ENCODE measurements at regions not wholly inside any gene's neighbourhood (a gene's known extent, or its start where the extent isn't known, plus 50 kb on each side); places are given as distances from the start of the nearest gene placed in this dataset.

DNA sequence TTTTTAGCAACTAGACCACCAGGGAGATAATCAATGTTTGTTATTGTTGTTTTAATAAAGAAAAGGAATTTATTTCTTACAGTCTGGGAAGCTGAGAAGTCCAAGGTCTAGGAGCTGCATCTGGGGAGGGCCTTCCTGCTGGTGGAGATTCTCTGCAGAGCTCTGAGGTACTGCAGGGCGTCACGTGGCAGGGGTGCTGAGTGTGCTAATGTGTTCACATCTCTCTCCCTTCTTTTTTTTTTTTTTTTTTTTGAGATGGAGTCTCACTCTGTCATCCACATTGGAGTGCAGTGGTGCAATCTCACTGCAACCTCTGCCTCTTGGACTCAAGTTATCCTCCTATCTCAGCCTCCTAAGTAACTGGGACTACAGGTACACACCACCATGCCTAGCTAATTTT, 150.9 kb upstream of the TRIM24 start:
- no peak overlapping the region for H2AK5ac ChIP-seq (ENCODE audit: low read depth, low read length)
- no peak overlapping the region for H2BK120ac ChIP-seq (ENCODE audit: low read depth, low read length)
- no peak overlapping the region for H3K9ac ChIP-seq (ENCODE audit: low read depth, low read length)
- no peak overlapping the region for H3K14ac ChIP-seq (replicated peaks; ENCODE audit: low read depth, low read length)
- no peaks in the 10 kb centered on the region for H3K27me3 ChIP-seq (ENCODE audit: control insufficient read depth, insufficient read depth, low read length)
- H3K4me1 ChIP-seq (ENCODE audit: control insufficient read depth, insufficient read depth, low read length), result no peaks in the 10 kb centered on the region
- no CpG with 5 or more reads among the region's 2 CpGs for WGBS, 2 experiments (ENCODE audit: extremely low coverage in 2 of 2, insufficient read length in 1 of 2)
- H3K23ac ChIP-seq (ENCODE audit: low read depth, low read length), result no peak overlapping the region
- H3K27ac ChIP-seq (ENCODE audit: insufficient read depth, low read length), result no peak overlapping the region
- no peak overlapping the region for H2BK5ac ChIP-seq (ENCODE audit: low read depth, low read length, poor library complexity, severe bottlenecking)
- ChIA-PET POLR2A (ENCODE audit: unreplicated experiment) (no interaction called here), CTCF (no interaction called here)
- in situ Hi-C loops (cut with MboI; ENCODE audit: low sequenced_read_pairs), result no loop called here
- H3K36me3 ChIP-seq (ENCODE audit: control insufficient read depth, insufficient read depth, low read length), result no peaks in the 10 kb centered on the region
- H2AK9ac ChIP-seq (replicated peaks; ENCODE audit: low read depth, low read length, poor library complexity), result no peak overlapping the region
- no peak overlapping the region for H3K18ac ChIP-seq (ENCODE audit: low read depth, low read length)
- H2AFZ ChIP-seq (replicated peaks; ENCODE audit: low read length, poor library complexity), result no peak overlapping the region
- TF ChIP-seq, protein P1, sequence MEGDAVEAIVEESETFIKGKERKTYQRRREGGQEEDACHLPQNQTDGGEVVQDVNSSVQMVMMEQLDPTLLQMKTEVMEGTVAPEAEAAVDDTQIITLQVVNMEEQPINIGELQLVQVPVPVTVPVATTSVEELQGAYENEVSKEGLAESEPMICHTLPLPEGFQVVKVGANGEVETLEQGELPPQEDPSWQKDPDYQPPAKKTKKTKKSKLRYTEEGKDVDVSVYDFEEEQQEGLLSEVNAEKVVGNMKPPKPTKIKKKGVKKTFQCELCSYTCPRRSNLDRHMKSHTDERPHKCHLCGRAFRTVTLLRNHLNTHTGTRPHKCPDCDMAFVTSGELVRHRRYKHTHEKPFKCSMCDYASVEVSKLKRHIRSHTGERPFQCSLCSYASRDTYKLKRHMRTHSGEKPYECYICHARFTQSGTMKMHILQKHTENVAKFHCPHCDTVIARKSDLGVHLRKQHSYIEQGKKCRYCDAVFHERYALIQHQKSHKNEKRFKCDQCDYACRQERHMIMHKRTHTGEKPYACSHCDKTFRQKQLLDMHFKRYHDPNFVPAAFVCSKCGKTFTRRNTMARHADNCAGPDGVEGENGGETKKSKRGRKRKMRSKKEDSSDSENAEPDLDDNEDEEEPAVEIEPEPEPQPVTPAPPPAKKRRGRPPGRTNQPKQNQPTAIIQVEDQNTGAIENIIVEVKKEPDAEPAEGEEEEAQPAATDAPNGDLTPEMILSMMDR (conservative IDR thresholded peaks at IDR 0.05; ENCODE audit: low read depth, low read length), result no peak
- TF ChIP-seq CEBPB (IDR thresholded peaks at IDR 0.05; ENCODE audit: low read depth, low read length), result no peak
- no peak for TF ChIP-seq RFX5 (IDR thresholded peaks at IDR 0.05; ENCODE audit: low read depth, low read length)
- TF ChIP-seq NFE2L2 (IDR thresholded peaks at IDR 0.05; ENCODE audit: low read depth, low read length), result no peak
- TF ChIP-seq POLR2A (IDR thresholded peaks at IDR 0.05; ENCODE audit: low read depth, low read length), result no peak
- TF ChIP-seq FOS (IDR thresholded peaks at IDR 0.05; ENCODE audit: low read depth, low read length), result no peak
- TF ChIP-seq BHLHE40 (IDR thresholded peaks at IDR 0.05; ENCODE audit: low read depth, low read length), result no peak
- no peak for TF ChIP-seq MAZ (IDR thresholded peaks at IDR 0.05; ENCODE audit: borderline replicate concordance, low read depth, low read length)
- TF ChIP-seq, protein P2, sequence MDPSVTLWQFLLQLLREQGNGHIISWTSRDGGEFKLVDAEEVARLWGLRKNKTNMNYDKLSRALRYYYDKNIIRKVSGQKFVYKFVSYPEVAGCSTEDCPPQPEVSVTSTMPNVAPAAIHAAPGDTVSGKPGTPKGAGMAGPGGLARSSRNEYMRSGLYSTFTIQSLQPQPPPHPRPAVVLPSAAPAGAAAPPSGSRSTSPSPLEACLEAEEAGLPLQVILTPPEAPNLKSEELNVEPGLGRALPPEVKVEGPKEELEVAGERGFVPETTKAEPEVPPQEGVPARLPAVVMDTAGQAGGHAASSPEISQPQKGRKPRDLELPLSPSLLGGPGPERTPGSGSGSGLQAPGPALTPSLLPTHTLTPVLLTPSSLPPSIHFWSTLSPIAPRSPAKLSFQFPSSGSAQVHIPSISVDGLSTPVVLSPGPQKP (IDR thresholded peaks at IDR 0.05; ENCODE audit: borderline replicate concordance, low read depth, low read length), result no peak
- no peak for TF ChIP-seq MXI1 (IDR thresholded peaks at IDR 0.05; ENCODE audit: borderline replicate concordance, low read depth, low read length)
- TF ChIP-seq, protein P3, sequence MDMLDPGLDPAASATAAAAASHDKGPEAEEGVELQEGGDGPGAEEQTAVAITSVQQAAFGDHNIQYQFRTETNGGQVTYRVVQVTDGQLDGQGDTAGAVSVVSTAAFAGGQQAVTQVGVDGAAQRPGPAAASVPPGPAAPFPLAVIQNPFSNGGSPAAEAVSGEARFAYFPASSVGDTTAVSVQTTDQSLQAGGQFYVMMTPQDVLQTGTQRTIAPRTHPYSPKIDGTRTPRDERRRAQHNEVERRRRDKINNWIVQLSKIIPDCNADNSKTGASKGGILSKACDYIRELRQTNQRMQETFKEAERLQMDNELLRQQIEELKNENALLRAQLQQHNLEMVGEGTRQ (IDR thresholded peaks at IDR 0.05; ENCODE audit: low read depth, low read length), result no peak
- TF ChIP-seq RAD21 (IDR thresholded peaks at IDR 0.05; ENCODE audit: low read length), result no peak
- no peak for TF ChIP-seq CHD1 (IDR thresholded peaks at IDR 0.05; ENCODE audit: low read depth, low read length)
- H3K4me2 ChIP-seq (ENCODE audit: low read depth, low read length), result no peak overlapping the region
- no peak overlapping the region for H4K5ac ChIP-seq (ENCODE audit: low read depth, low read length)
- no TSS peak for BruUV-seq (replicated peaks)
- H4K8ac ChIP-seq (ENCODE audit: low read depth in 2 of 2, low read length in 2 of 2), result no peak overlapping the region
- no peaks in the 10 kb centered on the region for H4K20me1 ChIP-seq (ENCODE audit: insufficient read depth, low read length)
- H4K91ac ChIP-seq (ENCODE audit: insufficient read depth, low read depth, low read length), result no peak overlapping the region
- intact Hi-C loops (cut with micrococcal nuclease), result no loop called here
- no peak overlapping the region for H3K4ac ChIP-seq (ENCODE audit: low read depth, low read length)
- H3K9me1 ChIP-seq (ENCODE audit: insufficient read depth, low read length), result no peaks in the 10 kb centered on the region
- H2BK15ac ChIP-seq (ENCODE audit: low read depth, low read length), result no peak overlapping the region
- H3K56ac ChIP-seq (ENCODE audit: extremely low read depth, insufficient read depth, low read length), result no peak overlapping the region
- no peak overlapping the region for H2BK20ac ChIP-seq (ENCODE audit: low read depth, low read length)
- dilution Hi-C loops (cut with HindIII; ENCODE audit: low sequenced_read_pairs, unreplicated experiment), result no loop called here
- ATAC-seq (ENCODE audit: low read depth) (no peak), DNase-seq (no peak)
- peaks cover 15% of the 10 kb centered on the region for H3K9me3 ChIP-seq (ENCODE audit: control insufficient read depth, insufficient read depth, low read length)
- no peaks in the 10 kb centered on the region for H3K79me1 ChIP-seq (ENCODE audit: low read depth in 1 of 2, low read length in 2 of 2)
- no peak overlapping the region for H3K4me3 ChIP-seq (ENCODE audit: insufficient read depth, low read depth, low read length)

Data from IMR-90 (cell line).